ENCODE measurements at regions not wholly inside any gene's neighbourhood (a gene's known extent, or its start where the extent isn't known, plus 50 kb on each side); places are given as distances from the start of the nearest gene placed in this dataset.

- DNase-seq = no peak
- in situ Hi-C loops (cut with HindIII; ENCODE audit: low pct_ligation_motif_present, low pct_unique_long_range_greater_than_20kb, low sequenced_read_pairs) = no loop called here
Observed at GRCh38 chr2:5449867-5450266, 242.3 kb upstream of the SOX11 start.

GRCh38 chr2:5453220-5454050 is 238.7 kb upstream of the SOX11 start:
- in situ Hi-C loops (cut with HindIII; ENCODE audit: low pct_ligation_motif_present, low pct_unique_long_range_greater_than_20kb, low sequenced_read_pairs) = no loop called here
- DNase-seq = no peak

GRCh38 chr2:5454051-5454390 is 238.2 kb upstream of the SOX11 start:
- DNase-seq = no peak
- in situ Hi-C loops (cut with HindIII; ENCODE audit: low pct_ligation_motif_present, low pct_unique_long_range_greater_than_20kb, low sequenced_read_pairs) = no loop called here

GRCh38 chr2:5459041-5459440 is 233.1 kb upstream of the SOX11 start:
- in situ Hi-C loops (cut with HindIII; ENCODE audit: low pct_ligation_motif_present, low pct_unique_long_range_greater_than_20kb, low sequenced_read_pairs) = no loop called here
- no peak for DNase-seq

GRCh38 chr2:5464657-5465056 is 227.5 kb upstream of the SOX11 start:
- no peak for DNase-seq
- in situ Hi-C loops (cut with HindIII; ENCODE audit: low pct_ligation_motif_present, low pct_unique_long_range_greater_than_20kb, low sequenced_read_pairs) = no loop called here

GRCh38 chr2:5465859-5466258 is 226.3 kb upstream of the SOX11 start:
- in situ Hi-C loops (cut with HindIII; ENCODE audit: low pct_ligation_motif_present, low pct_unique_long_range_greater_than_20kb, low sequenced_read_pairs) = no loop called here
- no peak for DNase-seq

GRCh38 chr2:5467178-5467905 is 224.8 kb upstream of the SOX11 start:
- in situ Hi-C loops (cut with HindIII; ENCODE audit: low pct_ligation_motif_present, low pct_unique_long_range_greater_than_20kb, low sequenced_read_pairs) = no loop called here
- no peak for DNase-seq

- in situ Hi-C loops (cut with HindIII; ENCODE audit: low pct_ligation_motif_present, low pct_unique_long_range_greater_than_20kb, low sequenced_read_pairs) = no loop called here
- DNase-seq = no peak
Observed at GRCh38 chr2:5472673-5473072, 219.5 kb upstream of the SOX11 start.

GRCh38 chr2:5473635-5474034 is 218.5 kb upstream of the SOX11 start:
- in situ Hi-C loops (cut with HindIII; ENCODE audit: low pct_ligation_motif_present, low pct_unique_long_range_greater_than_20kb, low sequenced_read_pairs) = no loop called here
- DNase-seq = no peak

GRCh38 chr2:5474716-5475115 is 217.5 kb upstream of the SOX11 start:
- DNase-seq = no peak
- in situ Hi-C loops (cut with HindIII; ENCODE audit: low pct_ligation_motif_present, low pct_unique_long_range_greater_than_20kb, low sequenced_read_pairs) = no loop called here

- no peak for DNase-seq
- in situ Hi-C loops (cut with HindIII; ENCODE audit: low pct_ligation_motif_present, low pct_unique_long_range_greater_than_20kb, low sequenced_read_pairs) = no loop called here
Observed at GRCh38 chr2:5479265-5479928, 212.8 kb upstream of the SOX11 start.

GRCh38 chr2:5482929-5483331 is 209.3 kb upstream of the SOX11 start:
- in situ Hi-C loops (cut with HindIII; ENCODE audit: low pct_ligation_motif_present, low pct_unique_long_range_greater_than_20kb, low sequenced_read_pairs) = no loop called here

GRCh38 chr2:5484868-5485267 is 207.3 kb upstream of the SOX11 start:
- in situ Hi-C loops (cut with HindIII; ENCODE audit: low pct_ligation_motif_present, low pct_unique_long_range_greater_than_20kb, low sequenced_read_pairs) = no loop called here
- DNase-seq = no peak

More at GRCh38 chr2:5482929-5483331, 209.3 kb upstream of the SOX11 start:
- no peak for DNase-seq

- in situ Hi-C loops (cut with HindIII; ENCODE audit: low pct_ligation_motif_present, low pct_unique_long_range_greater_than_20kb, low sequenced_read_pairs) = no loop called here
Observed at GRCh38 chr2:5491523-5491922, 200.7 kb upstream of the SOX11 start.

GRCh38 chr2:5493256-5493655 is 198.9 kb upstream of the SOX11 start:
- no peak for DNase-seq
- in situ Hi-C loops (cut with HindIII; ENCODE audit: low pct_ligation_motif_present, low pct_unique_long_range_greater_than_20kb, low sequenced_read_pairs) = no loop called here

More at GRCh38 chr2:5491523-5491922, 200.7 kb upstream of the SOX11 start:
- DNase-seq = no peak

- DNase-seq = no peak
- in situ Hi-C loops (cut with HindIII; ENCODE audit: low pct_ligation_motif_present, low pct_unique_long_range_greater_than_20kb, low sequenced_read_pairs) = no loop called here
Observed at GRCh38 chr2:5494212-5494611, 198.0 kb upstream of the SOX11 start.

- no peak for DNase-seq
- in situ Hi-C loops (cut with HindIII; ENCODE audit: low pct_ligation_motif_present, low pct_unique_long_range_greater_than_20kb, low sequenced_read_pairs) = no loop called here
Observed at GRCh38 chr2:5495586-5495985, 196.6 kb upstream of the SOX11 start.

GRCh38 chr2:5497874-5498273 is 194.3 kb upstream of the SOX11 start:
- in situ Hi-C loops (cut with HindIII; ENCODE audit: low pct_ligation_motif_present, low pct_unique_long_range_greater_than_20kb, low sequenced_read_pairs) = no loop called here
- no peak for DNase-seq

- in situ Hi-C loops (cut with HindIII; ENCODE audit: low pct_ligation_motif_present, low pct_unique_long_range_greater_than_20kb, low sequenced_read_pairs) = no loop called here
- DNase-seq = no peak
Observed at GRCh38 chr2:5501807-5502206, 190.4 kb upstream of the SOX11 start.

Measured in ACHN (cell line).